SK-N-SH treated with all-trans-retinoic acid at 6 μM for 48 hours (cell line): ENCODE measurements at regions not wholly inside any gene's neighbourhood (a gene's known extent, or its start where the extent isn't known, plus 50 kb on each side); places are given as distances from the start of the nearest gene placed in this dataset.

Experiments
- SNAI2 ChIP-seq: fragments of 250-450 bp; sonication (Bioruptor Pico); IDR thresholded peaks from 2 replicates; pipeline ENCODE4 v1.5.0; 2020; ENCODE audit warnings: mild to moderate bottlenecking, moderate library complexity
- TF ChIP-seq, protein P1 (sequence below): fragments of 250-450 bp; sonication (Bioruptor Pico); IDR thresholded peaks from 2 replicates; pipeline ENCODE4 v1.8.0; 2020; ENCODE audit warnings: mild to moderate bottlenecking, moderate library complexity, borderline replicate concordance

DNA sequence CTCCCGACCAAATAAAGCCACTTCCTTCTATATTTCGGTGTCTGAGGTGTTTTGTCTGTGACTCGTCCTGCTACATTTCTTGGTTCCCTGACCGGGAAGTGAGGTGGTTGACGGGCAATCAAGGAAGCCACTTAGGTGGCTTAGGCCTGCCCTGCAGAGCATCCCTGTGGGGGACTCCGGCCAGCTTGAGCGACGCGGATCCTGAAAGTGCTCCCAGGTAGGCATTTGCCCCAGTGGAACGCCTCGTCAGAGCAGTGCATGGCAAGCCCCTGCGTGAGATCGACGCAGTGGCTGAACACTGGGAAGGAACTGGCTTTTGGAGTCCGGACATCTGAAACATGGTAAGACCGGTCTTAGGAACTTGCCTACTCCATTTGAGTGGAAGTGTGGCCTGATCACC lies 157.2 kb upstream of the COX7C start:
- TF ChIP-seq, protein P1, sequence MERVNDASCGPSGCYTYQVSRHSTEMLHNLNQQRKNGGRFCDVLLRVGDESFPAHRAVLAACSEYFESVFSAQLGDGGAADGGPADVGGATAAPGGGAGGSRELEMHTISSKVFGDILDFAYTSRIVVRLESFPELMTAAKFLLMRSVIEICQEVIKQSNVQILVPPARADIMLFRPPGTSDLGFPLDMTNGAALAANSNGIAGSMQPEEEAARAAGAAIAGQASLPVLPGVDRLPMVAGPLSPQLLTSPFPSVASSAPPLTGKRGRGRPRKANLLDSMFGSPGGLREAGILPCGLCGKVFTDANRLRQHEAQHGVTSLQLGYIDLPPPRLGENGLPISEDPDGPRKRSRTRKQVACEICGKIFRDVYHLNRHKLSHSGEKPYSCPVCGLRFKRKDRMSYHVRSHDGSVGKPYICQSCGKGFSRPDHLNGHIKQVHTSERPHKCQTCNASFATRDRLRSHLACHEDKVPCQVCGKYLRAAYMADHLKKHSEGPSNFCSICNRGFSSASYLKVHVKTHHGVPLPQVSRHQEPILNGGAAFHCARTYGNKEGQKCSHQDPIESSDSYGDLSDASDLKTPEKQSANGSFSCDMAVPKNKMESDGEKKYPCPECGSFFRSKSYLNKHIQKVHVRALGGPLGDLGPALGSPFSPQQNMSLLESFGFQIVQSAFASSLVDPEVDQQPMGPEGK = no peak
- TF ChIP-seq SNAI2 (CRISPR knock-in tag) = no peak
